ENCODE measurements at regions not wholly inside any gene's neighbourhood (a gene's known extent, or its start where the extent isn't known, plus 50 kb on each side); places are given as distances from the start of the nearest gene placed in this dataset.

DNA sequence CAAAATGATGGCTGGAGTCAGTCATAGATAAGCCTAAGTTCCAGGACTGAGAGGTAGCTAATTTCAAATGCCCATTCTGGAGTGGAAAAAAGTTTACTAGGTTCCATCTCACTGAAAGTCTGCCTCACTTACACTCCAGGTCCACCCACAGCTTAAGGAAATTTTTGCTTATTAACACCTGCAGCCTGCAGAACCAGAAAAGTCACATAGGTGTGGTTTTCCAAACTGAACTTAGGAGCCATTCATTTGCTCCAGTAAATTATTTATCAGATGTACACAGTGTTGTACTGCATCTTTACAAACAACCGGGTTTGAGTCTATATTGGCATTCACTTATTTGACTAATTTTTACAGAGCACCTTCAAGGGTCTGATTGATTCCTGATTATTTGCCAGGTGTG, 157.4 kb upstream of the ARID2 start:
- Mint-ChIP-seq H3K27me3 (peaks cover 2% of the 10 kb centered on the region), H3K27ac (no peak overlapping the region), H3K4me3 (no peak overlapping the region), H3K9me3 (no peaks in the 10 kb centered on the region), H3K4me1 (no peaks in the 10 kb centered on the region), H3K36me3 (no peaks in the 10 kb centered on the region)

- no peak overlapping the region for H3K4me3 Mint-ChIP-seq
- no peaks in the 10 kb centered on the region for H3K36me3 Mint-ChIP-seq
- H3K4me1 Mint-ChIP-seq: no peaks in the 10 kb centered on the region
- peaks cover 2% of the 10 kb centered on the region for H3K27me3 Mint-ChIP-seq
- no peak overlapping the region for H3K27ac Mint-ChIP-seq
- H3K9me3 Mint-ChIP-seq: no peaks in the 10 kb centered on the region
These were observed 154.1 kb upstream of the ARID2 start for GRCh38 chr12:45575417-45575816.

- no peaks in the 10 kb centered on the region for H3K36me3 Mint-ChIP-seq
- H3K4me1 Mint-ChIP-seq: no peaks in the 10 kb centered on the region
- peaks cover 2% of the 10 kb centered on the region for H3K27me3 Mint-ChIP-seq
- no peak overlapping the region for H3K27ac Mint-ChIP-seq
- no peak overlapping the region for H3K4me3 Mint-ChIP-seq
- H3K9me3 Mint-ChIP-seq: no peaks in the 10 kb centered on the region
These were observed 153.6 kb upstream of the ARID2 start for GRCh38 chr12:45575823-45576475.

GRCh38 chr12:45577844-45578399, 151.6 kb upstream of the ARID2 start:
- no peaks in the 10 kb centered on the region for H3K9me3 Mint-ChIP-seq
- H3K36me3 Mint-ChIP-seq: no peaks in the 10 kb centered on the region
- peaks cover 2% of the 10 kb centered on the region for H3K27me3 Mint-ChIP-seq
- no peak overlapping the region for H3K4me3 Mint-ChIP-seq
- no peaks in the 10 kb centered on the region for H3K4me1 Mint-ChIP-seq
- no peak overlapping the region for H3K27ac Mint-ChIP-seq

DNA sequence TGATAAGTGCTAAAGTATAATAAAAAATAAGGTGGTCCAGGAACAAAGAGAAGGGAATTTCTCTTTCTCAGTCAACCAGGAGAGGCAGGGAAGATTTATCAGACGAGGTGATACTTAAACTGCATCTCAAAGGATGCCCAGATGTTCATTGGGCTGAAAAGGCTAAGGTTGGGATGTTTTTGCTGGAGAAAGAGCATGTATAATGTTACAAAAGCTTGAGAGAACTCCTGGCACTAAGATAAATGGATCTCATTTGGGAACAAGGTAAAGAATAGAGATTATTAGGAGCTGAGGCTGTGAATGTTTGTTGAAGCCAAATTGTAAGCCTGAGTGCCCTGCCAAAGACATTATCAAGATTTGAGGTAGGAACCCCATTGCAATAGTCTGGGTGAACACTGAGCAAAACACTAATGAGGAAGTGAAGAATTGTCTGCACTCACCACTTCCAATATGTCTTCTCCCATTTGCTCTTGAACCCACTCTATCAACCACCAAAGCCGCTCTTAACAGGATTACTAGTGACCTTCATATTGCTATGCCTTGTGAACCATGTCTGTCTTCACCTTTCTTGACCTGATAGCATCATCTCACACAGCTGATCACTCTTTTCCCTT, 149.0 kb upstream of the ARID2 start:
- Mint-ChIP-seq H3K4me1 (no peaks in the 10 kb centered on the region), H3K4me3 (no peak overlapping the region), H3K27ac (no peak overlapping the region), H3K36me3 (no peaks in the 10 kb centered on the region), H3K27me3 (no peaks in the 10 kb centered on the region), H3K9me3 (no peaks in the 10 kb centered on the region)

DNA sequence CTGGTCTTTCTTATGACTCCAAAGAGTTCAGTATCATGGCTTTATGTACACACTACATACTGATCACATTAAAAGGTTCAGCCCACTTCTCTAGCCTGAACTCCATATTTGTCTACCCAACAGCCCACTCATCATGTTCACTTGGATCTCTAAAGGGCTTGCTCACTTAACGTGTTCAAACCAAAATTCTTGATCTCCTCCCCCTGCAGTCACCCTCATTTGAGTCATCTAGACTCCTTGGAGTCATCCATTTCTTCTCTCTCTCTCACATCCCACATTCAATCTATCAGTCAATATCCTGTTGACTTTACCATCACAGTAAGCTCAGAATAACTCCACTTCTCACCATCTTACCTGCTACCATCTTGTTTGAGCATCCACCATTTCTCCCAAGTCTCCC, 148.4 kb upstream of the ARID2 start:
- no peaks in the 10 kb centered on the region for H3K27me3 Mint-ChIP-seq
- no peak overlapping the region for H3K27ac Mint-ChIP-seq
- H3K4me1 Mint-ChIP-seq: no peaks in the 10 kb centered on the region
- no peaks in the 10 kb centered on the region for H3K9me3 Mint-ChIP-seq
- H3K4me3 Mint-ChIP-seq: no peak overlapping the region
- no peaks in the 10 kb centered on the region for H3K36me3 Mint-ChIP-seq

DNA sequence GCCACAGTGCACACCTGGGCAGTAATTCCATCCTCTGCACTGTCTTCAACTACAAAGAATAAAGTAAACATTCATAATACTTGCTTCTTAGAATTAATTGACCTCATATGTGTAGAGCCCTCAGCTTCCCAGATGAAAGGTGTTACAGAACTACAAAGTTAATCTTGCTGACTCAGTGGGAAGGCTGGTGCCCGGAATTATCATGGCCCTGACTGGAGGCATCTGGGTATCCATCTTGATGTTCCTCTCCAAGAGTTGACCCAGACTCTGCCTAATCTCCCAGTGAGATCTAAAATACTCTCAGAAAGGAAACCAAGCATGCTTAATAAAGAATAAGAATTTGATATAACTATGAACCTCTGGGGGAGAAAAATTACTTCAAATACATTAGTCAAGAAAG, 147.0 kb upstream of the ARID2 start:
- Mint-ChIP-seq H3K27me3 (no peaks in the 10 kb centered on the region), H3K4me1 (no peaks in the 10 kb centered on the region), H3K9me3 (no peaks in the 10 kb centered on the region), H3K4me3 (no peak overlapping the region), H3K27ac (no peak overlapping the region), H3K36me3 (no peaks in the 10 kb centered on the region)

DNA sequence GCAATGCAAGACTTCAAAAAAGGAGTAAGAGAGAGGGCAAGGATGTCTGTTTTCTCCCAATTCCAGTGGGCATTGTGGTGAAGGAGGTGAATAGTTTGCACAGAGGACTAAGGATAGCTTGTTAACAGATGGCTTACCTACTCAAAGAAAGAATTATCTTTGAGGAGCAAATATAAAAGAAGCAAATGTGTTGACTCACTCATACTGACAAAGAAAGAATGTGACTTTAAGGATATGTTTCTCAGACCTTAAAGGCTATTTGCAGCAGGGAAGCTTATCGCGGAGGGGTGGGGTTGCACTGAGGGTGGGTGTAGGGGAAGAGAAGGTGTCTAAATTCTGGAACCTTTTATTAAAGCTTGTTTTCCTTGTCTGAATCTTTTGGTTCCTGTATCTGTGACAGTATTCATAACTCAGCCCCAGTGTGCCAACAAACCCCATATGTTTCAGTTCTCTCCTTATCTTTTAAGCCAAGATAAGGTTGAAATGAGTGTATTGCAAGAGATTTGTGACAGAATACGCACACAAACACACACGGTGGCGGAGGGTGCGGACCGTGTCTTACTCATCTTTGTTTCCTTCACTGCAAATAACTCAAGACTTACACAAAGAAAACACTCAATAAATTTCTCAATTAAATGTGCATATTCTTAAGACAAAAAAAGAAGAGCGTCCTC, 146.4 kb upstream of the ARID2 start:
- no peak overlapping the region for H3K27ac Mint-ChIP-seq
- H3K9me3 Mint-ChIP-seq: no peaks in the 10 kb centered on the region
- no peaks in the 10 kb centered on the region for H3K4me1 Mint-ChIP-seq
- no peaks in the 10 kb centered on the region for H3K36me3 Mint-ChIP-seq
- no peak overlapping the region for H3K4me3 Mint-ChIP-seq
- H3K27me3 Mint-ChIP-seq: no peaks in the 10 kb centered on the region

DNA sequence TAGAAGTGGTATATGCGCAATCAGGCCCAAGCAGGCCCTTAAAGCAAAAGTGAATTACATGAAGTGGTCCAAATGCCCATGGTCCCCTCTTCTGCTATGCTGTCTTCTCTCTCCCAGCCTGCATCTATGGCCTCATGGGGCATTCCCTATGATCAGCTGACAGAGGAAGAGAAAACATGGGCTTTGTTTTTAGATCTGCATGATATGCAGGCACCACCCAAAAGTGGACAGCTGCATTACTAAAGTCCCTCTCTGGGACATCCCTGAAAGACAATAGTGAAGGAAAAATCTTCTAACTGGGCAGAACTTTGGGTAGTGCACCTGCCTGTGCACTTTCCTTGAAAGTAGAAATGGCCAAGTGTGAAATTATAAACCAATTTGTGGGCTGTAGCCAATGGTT, 145.2 kb upstream of the ARID2 start:
- H3K4me1 Mint-ChIP-seq: no peaks in the 10 kb centered on the region
- H3K27ac Mint-ChIP-seq: no peak overlapping the region
- no peaks in the 10 kb centered on the region for H3K36me3 Mint-ChIP-seq
- H3K27me3 Mint-ChIP-seq: no peaks in the 10 kb centered on the region
- no peak overlapping the region for H3K4me3 Mint-ChIP-seq
- H3K9me3 Mint-ChIP-seq: no peaks in the 10 kb centered on the region

DNA sequence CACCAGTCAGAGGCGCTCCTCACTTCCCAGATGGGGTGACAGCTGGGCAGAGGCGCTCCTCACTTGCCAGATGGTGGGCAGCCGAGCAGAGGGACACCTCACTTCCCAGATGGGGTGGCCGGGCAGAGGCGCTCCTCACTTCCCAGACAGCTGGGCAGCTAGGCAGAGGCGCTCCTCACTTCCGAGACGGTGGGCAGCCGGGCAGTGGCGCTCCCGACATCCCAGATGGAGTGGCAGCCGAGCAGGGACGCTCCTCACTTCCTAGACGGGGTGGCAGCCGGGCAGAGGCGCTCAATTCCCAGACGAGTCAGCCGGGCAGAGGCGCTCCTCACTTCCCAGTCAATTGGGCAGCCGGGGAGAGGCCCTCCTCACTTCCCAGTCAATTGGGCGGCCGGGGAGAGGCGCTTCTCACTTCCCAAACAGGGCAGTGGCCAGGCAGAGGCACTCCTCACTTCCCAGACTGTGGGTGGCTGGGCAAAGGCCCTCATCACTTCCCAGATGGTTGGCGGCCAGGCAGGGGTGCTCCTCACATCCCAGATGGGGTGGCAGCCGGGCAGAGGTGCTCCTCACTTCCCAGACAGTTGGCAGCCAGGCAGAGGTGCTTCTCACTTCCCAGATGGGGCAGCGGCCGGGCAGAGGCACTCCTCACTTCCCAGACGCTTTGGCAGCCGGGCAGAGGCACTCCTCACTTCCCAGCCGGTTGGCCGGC, 143.8 kb upstream of the ARID2 start:
- no peak overlapping the region for H3K4me3 Mint-ChIP-seq
- H3K27me3 Mint-ChIP-seq: no peaks in the 10 kb centered on the region
- no peaks in the 10 kb centered on the region for H3K36me3 Mint-ChIP-seq
- no peaks in the 10 kb centered on the region for H3K9me3 Mint-ChIP-seq
- H3K4me1 Mint-ChIP-seq: no peaks in the 10 kb centered on the region
- no peak overlapping the region for H3K27ac Mint-ChIP-seq

DNA sequence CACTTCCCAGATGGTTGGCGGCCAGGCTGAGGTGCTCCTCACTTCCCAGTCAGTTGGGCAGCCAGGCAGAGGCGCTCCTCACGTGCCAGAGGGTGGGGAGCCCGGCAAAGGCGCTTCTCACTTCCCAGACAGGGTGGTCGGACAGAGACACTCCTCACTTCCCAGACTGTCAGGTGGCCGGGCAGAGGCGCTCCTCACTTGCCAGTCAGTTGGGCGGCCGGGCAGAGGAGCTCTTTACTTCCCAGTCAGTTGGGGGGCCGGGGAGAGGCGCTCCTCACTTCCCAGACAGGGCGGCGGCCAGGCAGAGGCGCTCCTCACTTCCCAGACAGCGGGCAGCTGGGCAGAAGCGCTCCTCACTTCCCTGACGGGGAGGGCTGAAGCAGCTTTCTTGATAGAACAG, 143.0 kb upstream of the ARID2 start:
- Mint-ChIP-seq H3K36me3 (no peaks in the 10 kb centered on the region), H3K27ac (no peak overlapping the region), H3K4me1 (no peaks in the 10 kb centered on the region), H3K27me3 (no peaks in the 10 kb centered on the region), H3K9me3 (no peaks in the 10 kb centered on the region), H3K4me3 (no peak overlapping the region)

DNA sequence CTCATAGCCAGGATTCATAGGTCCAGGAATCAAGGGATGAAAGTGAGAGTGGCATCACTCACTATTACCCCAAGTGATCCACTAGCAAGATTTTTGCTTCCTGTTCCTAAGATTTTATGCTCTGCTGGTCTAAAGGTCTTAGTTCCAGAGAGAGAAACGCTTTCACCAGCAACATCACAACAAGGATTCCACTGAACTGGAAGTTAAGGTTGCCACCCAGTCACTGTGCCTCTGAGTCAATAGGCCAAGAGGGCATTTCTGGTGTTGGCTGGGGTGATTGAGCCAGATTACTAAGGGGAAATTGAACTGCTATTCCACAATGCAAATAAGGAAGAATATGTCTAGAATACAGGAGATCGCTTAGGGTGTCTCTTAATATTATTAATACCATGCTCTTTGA, 142.5 kb upstream of the ARID2 start:
- Mint-ChIP-seq H3K27ac (no peak overlapping the region), H3K4me1 (no peaks in the 10 kb centered on the region), H3K36me3 (no peaks in the 10 kb centered on the region), H3K9me3 (no peaks in the 10 kb centered on the region), H3K4me3 (no peak overlapping the region), H3K27me3 (no peaks in the 10 kb centered on the region)

DNA sequence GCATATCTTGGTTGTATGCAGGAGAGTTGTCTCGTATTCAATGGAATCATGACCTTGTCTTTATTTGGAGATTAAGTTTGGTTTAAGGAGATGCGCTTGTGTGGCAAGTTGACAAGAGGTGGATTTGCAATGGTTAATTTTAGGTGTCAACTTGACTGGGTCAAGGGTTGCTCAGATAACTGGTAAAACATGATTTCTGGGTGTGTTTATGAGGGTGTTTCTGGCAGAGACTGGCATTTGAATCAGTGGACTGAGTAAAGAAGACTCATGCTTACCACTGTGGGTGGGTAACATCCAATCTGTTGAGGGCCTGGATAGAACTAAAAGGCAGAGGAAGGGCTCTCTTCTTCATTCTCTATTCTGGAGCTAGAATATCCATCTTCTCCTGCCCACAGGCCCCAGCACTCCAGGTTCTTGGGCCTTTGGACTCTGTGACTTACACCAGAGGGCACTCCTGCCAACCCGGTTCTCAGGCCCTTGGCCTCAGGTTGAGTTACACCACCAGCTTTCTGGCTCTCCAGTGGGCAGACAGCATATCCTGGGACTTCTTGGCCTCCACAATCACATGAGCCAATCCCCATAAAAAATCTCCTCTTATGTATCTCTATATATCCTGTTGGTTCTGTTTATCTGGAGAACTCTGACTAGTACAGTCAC, 141.5 kb upstream of the ARID2 start:
- Mint-ChIP-seq H3K4me3 (no peak overlapping the region), H3K9me3 (no peaks in the 10 kb centered on the region)

GRCh38 chr12:45590646-45591045, 138.9 kb upstream of the ARID2 start:
- Mint-ChIP-seq H3K9me3 (no peaks in the 10 kb centered on the region), H3K36me3 (no peaks in the 10 kb centered on the region), H3K27ac (no peak overlapping the region), H3K4me3 (no peak overlapping the region), H3K27me3 (no peaks in the 10 kb centered on the region), H3K4me1 (no peaks in the 10 kb centered on the region)

More for the DNA sequence above, 141.5 kb upstream of the ARID2 start:
- no peaks in the 10 kb centered on the region for H3K4me1 Mint-ChIP-seq
- no peaks in the 10 kb centered on the region for H3K27me3 Mint-ChIP-seq
- H3K36me3 Mint-ChIP-seq: no peaks in the 10 kb centered on the region
- no peak overlapping the region for H3K27ac Mint-ChIP-seq

GRCh38 chr12:45591635-45592034, 137.9 kb upstream of the ARID2 start:
- Mint-ChIP-seq H3K4me3 (no peak overlapping the region), H3K27me3 (no peaks in the 10 kb centered on the region), H3K4me1 (no peaks in the 10 kb centered on the region)

More at GRCh38 chr12:45591635-45592034, 137.9 kb upstream of the ARID2 start:
- Mint-ChIP-seq H3K27ac (no peak overlapping the region), H3K9me3 (no peaks in the 10 kb centered on the region), H3K36me3 (no peaks in the 10 kb centered on the region)
